ENCODE measurements at regions not wholly inside any gene's neighbourhood (a gene's known extent, or its start where the extent isn't known, plus 50 kb on each side); places are given as distances from the start of the nearest gene placed in this dataset.

DNA sequence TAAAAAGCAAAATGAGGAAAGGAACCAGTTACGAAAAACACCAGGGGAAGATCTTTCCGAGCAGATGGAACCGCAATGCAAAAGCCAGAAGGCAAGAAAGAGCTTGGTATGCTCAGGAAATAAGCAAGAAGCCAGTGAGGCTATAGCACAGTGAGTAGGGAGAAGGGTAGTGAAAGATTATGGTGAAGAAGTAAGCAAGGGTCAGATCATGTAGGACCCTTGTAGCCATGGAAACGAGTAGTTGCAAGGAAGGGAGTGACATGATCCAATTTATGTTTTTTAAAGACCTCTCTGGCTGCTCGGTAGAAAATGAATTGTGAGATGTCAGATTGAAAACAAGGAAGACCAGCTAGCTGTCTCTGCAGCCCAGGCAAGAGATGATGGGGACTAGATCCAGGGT, 143.3 kb downstream of the USP31 start (continued):
- TF ChIP-seq SIX5 (IDR thresholded peaks at IDR 0.05; ENCODE audit: low read depth, low read length) (no peak), TBP (IDR thresholded peaks at IDR 0.05; ENCODE audit: low read depth, low read length) (no peak)
